A549 (cell line): ENCODE measurements at regions not wholly inside any gene's neighbourhood (a gene's known extent, or its start where the extent isn't known, plus 50 kb on each side); places are given as distances from the start of the nearest gene placed in this dataset.

Source experiments
- ATAC-seq, 2 experiments: fragments of 200-7000 bp in 1 of 2; fragments of >200 bp in 1 of 2; cut with Nextera tagmentation in 1 of 2; cut with Tn5 transposase in 1 of 2; 3 replicates each; pipeline versions ENCODE4 v1.8.0 to v1.9.1; 2018 to 2020; ENCODE audit warnings: mild to moderate bottlenecking in 1 of 2, moderate library complexity in 1 of 2
- CTCF ChIA-PET: fragments of 300-600 bp; sonication (Branson Sonifier 250); formaldehyde crosslinking; extraction: SDS; loops from one replicate; lab custom pipeline; 2021; ENCODE audit warnings: antibody characterized with exemption, inconsistent platforms; lab: Yijun Ruan, JAX
- POLR2A ChIA-PET: fragments of 350-600 bp; formaldehyde crosslinking; extraction: SDS; loops from one replicate; lab custom pipeline; 2021; ENCODE audit warnings: antibody characterized with exemption, inconsistent platforms; lab: Yijun Ruan, JAX
- DNase-seq, 2 experiments: peaks; one replicate each; pipeline versions ENCODE4 v3.0.0 to v3.0.0-alpha.2; 2011 to 2016; ENCODE audit warnings: low read depth in 1 of 2, low spot score in 1 of 2
- FAIRE-seq: peaks from 2 replicates; lab custom pipeline; 2011; peaks lifted over from hg19 to GRCh38; lab: Jason Lieb, UNC
- H3K27ac ChIP-seq, 2 experiments: fragments of >200 bp; sonication (Bioruptor Twin); formaldehyde crosslinking; 3 replicates each; pipeline ENCODE4 v1.5.1; 2016 to 2017
- H3K4me1 ChIP-seq: fragments of >200 bp; sonication (Bioruptor Twin); formaldehyde crosslinking; 3 replicates; pipeline ENCODE4 v1.6.1; 2016
- H3K4me2 ChIP-seq: fragments of >200 bp; sonication (Bioruptor Twin); formaldehyde crosslinking; 3 replicates; pipeline ENCODE4 v1.6.1; 2016
- H3K4me3 ChIP-seq: fragments of >200 bp; sonication (Bioruptor Twin); formaldehyde crosslinking; 3 replicates; pipeline ENCODE4 v1.5.1; 2016
- H3K9me3 ChIP-seq: fragments of >200 bp; sonication (Bioruptor Twin); formaldehyde crosslinking; 3 replicates; pipeline ENCODE4 v1.6.1; 2016
- CBX2 ChIP-seq: fragments of 200-600 bp; sonication (generic); IDR thresholded peaks from 2 replicates; pipeline ENCODE4 v1.6.1; 2016; ENCODE audit warnings: low read depth, mild to moderate bottlenecking, borderline replicate concordance
- CBX8 ChIP-seq: fragments of 200-600 bp; sonication (generic); IDR thresholded peaks from 2 replicates; pipeline ENCODE4 v1.6.1; 2016
- CTCF ChIP-seq: fragments of >200 bp; sonication (Bioruptor Twin); formaldehyde crosslinking; IDR thresholded peaks from 3 replicates; pipeline ENCODE4 v1.5.1; 2016
- E2F6 ChIP-seq: IDR thresholded peaks from 2 replicates; pipeline ENCODE4 v1.6.1; 2012; ENCODE audit warnings: low read depth, borderline replicate concordance
- FOSB ChIP-seq: fragments of 250-450 bp; sonication (Bioruptor Pico); IDR thresholded peaks from 2 replicates; pipeline ENCODE4 v1.5.0; 2020; ENCODE audit warnings: mild to moderate bottlenecking, moderate library complexity
- FOXS1 ChIP-seq: fragments of 250-450 bp; sonication (Bioruptor Pico); IDR thresholded peaks from 2 replicates; pipeline ENCODE4 v1.5.0; 2020; ENCODE audit warnings: mild to moderate bottlenecking, moderate library complexity
- GATA3 ChIP-seq: IDR thresholded peaks from 2 replicates; pipeline ENCODE4 v1.6.1; 2012; ENCODE audit warnings: borderline replicate concordance
- HEYL ChIP-seq: fragments of 250-450 bp; sonication (Bioruptor Pico); IDR thresholded peaks from 2 replicates; pipeline ENCODE4 v1.8.0; 2021; ENCODE audit warnings: mild to moderate bottlenecking, moderate library complexity
- HMGXB4 ChIP-seq: fragments of 250-450 bp; sonication (Bioruptor Pico); IDR thresholded peaks from 2 replicates; pipeline ENCODE4 v1.5.0; 2021; ENCODE audit warnings: mild to moderate bottlenecking, moderate library complexity, borderline replicate concordance
- HOXB13 ChIP-seq: fragments of 250-450 bp; sonication (Bioruptor Pico); IDR thresholded peaks from 2 replicates; pipeline ENCODE4 v1.5.0; 2020; ENCODE audit warnings: low read depth, mild to moderate bottlenecking, moderate library complexity
- HOXB5 ChIP-seq: fragments of 250-450 bp; sonication (Bioruptor Pico); IDR thresholded peaks from 2 replicates; pipeline ENCODE4 v1.5.0; 2020; ENCODE audit warnings: mild to moderate bottlenecking, moderate library complexity
- JUNB ChIP-seq: fragments of >200 bp; sonication (Bioruptor Twin); formaldehyde crosslinking; IDR thresholded peaks from 2 replicates; pipeline ENCODE4 v1.6.1; 2016
- KDM1A ChIP-seq: fragments of 200-600 bp; sonication (generic); IDR thresholded peaks from 2 replicates; pipeline ENCODE4 v1.6.1; 2016; ENCODE audit warnings: low read depth, mild to moderate bottlenecking
- MAFK ChIP-seq: fragments of 450-650 bp; IDR thresholded peaks from 2 replicates; pipeline ENCODE4 v1.6.1; 2014; ENCODE audit not compliant: partially characterized antibody
- MAX ChIP-seq: IDR thresholded peaks from 2 replicates; pipeline ENCODE4 v1.6.1; 2012
- MAZ ChIP-seq: fragments of 150-350 bp; IDR thresholded peaks from 2 replicates; pipeline ENCODE4 v1.6.1; 2014; ENCODE audit warnings: antibody characterized with exemption, low read depth, low read length, borderline replicate concordance
- MYC ChIP-seq: IDR thresholded peaks from 2 replicates; pipeline ENCODE4 v1.6.1; 2012; ENCODE audit warnings: mild to moderate bottlenecking, inconsistent platforms, low read length, improper control_type of control experiment, borderline replicate concordance
- NR3C1 ChIP-seq: fragments of >200 bp; sonication (Bioruptor Twin); formaldehyde crosslinking; IDR thresholded peaks from 3 replicates; pipeline ENCODE4 v1.6.1; 2017
- PBX3 ChIP-seq: IDR thresholded peaks from 2 replicates; pipeline ENCODE4 v1.6.1; 2012
- PHF8 ChIP-seq: fragments of 200-600 bp; sonication (generic); IDR thresholded peaks from 2 replicates; pipeline ENCODE4 v1.6.1; 2016; ENCODE audit warnings: low read depth, mild to moderate bottlenecking, antibody characterized with exemption, moderate library complexity, borderline replicate concordance
- RNF2 ChIP-seq: fragments of 200-600 bp; sonication (generic); IDR thresholded peaks from 2 replicates; pipeline ENCODE4 v1.6.1; 2016; ENCODE audit warnings: low read depth, mild to moderate bottlenecking, antibody characterized with exemption, moderate library complexity, borderline replicate concordance
- SREBF2 ChIP-seq: fragments of 450-650 bp; IDR thresholded peaks from 2 replicates; pipeline ENCODE4 v1.6.1; 2014; ENCODE audit warnings: mild to moderate bottlenecking, moderate library complexity
- ZC3H11A ChIP-seq: fragments of 450-650 bp; IDR thresholded peaks from 2 replicates; pipeline ENCODE4 v1.6.1; 2014; ENCODE audit warnings: antibody characterized with exemption, mild to moderate bottlenecking
- ZSCAN20 ChIP-seq: fragments of 250-450 bp; sonication (Bioruptor Pico); IDR thresholded peaks from 2 replicates; pipeline ENCODE4 v1.8.0; 2022; ENCODE audit warnings: mild to moderate bottlenecking, moderate library complexity
- WGBS: methylation state at CpG from one replicate; pipeline ENCODE4 v1.1.6; 2017; ENCODE audit errors: missing lambda C conversion rate; 5-methylcytosine and 5-hydroxymethylcytosine counted together

GRCh38 chr2:187224989-187225388 lies 223.1 kb downstream of the CALCRL start:
- Histone ChIP-seq H3K4me3 (no peak overlapping the region), H3K9me3 (no peaks in the 10 kb centered on the region), H3K4me2 (no peak overlapping the region), H3K4me1 (no peaks in the 10 kb centered on the region), H3K27ac (no peak overlapping the region)
- no peak for ATAC-seq
- no peak for FAIRE-seq
- 73% methylated on average over 3 of the region's 3 CpGs for WGBS
- DNase-seq, result no peak
- CTCF ChIA-PET, result no interaction called here
- POLR2A ChIA-PET, result no interaction called here
- no peak for TF ChIP-seq MYC
- no peak for TF ChIP-seq E2F6
- TF ChIP-seq MAFK, result no peak
- TF ChIP-seq GATA3, result no peak
- no peak for TF ChIP-seq ZSCAN20 (CRISPR knock-in tag)
- TF ChIP-seq CBX8, result no peak
- TF ChIP-seq CBX2, result no peak
- TF ChIP-seq, all 56 proteins: peak for 0

GRCh38 chr2:187220071-187220470 lies 228.0 kb downstream of the CALCRL start:
- TF ChIP-seq MAX, result no peak
- no peak for TF ChIP-seq MAFK
- TF ChIP-seq HMGXB4, result no peak
- TF ChIP-seq SREBF2, result no peak
- no peak for TF ChIP-seq E2F6
- no peak for TF ChIP-seq HOXB13 (CRISPR knock-in tag)
- no peak for TF ChIP-seq PBX3
- no peak for TF ChIP-seq RNF2
- TF ChIP-seq ZC3H11A, result no peak
- TF ChIP-seq CTCF, result no peak
- Histone ChIP-seq H3K27ac (no peak overlapping the region), H3K4me3 (no peak overlapping the region), H3K9me3 (no peaks in the 10 kb centered on the region), H3K4me1 (no peaks in the 10 kb centered on the region), H3K4me2 (no peak overlapping the region)
- ATAC-seq, result no peak
- ChIA-PET CTCF (no interaction called here), POLR2A (no interaction called here)
- WGBS, result 86% methylated on average over 1 of the region's 1 CpG
- FAIRE-seq, result no peak
- no peak for DNase-seq

- no peak overlapping the region for H3K4me3 ChIP-seq
- DNase-seq (no peak), ATAC-seq (no peak), FAIRE-seq (no peak)
- H3K9me3 ChIP-seq, result no peaks in the 10 kb centered on the region
- H3K4me2 ChIP-seq, result no peak overlapping the region
- H3K27ac ChIP-seq, result no peak overlapping the region
- TF ChIP-seq FOXS1 (CRISPR knock-in tag) (no peak), MAZ (no peak), FOSB (CRISPR knock-in tag) (no peak), CBX2 (no peak), KDM1A (no peak), PHF8 (no peak), JUNB (no peak), HEYL (CRISPR knock-in tag) (no peak), HOXB5 (CRISPR knock-in tag) (no peak), NR3C1 (no peak)
- ChIA-PET CTCF (no interaction called here), POLR2A (no interaction called here)
- H3K4me1 ChIP-seq, result no peaks in the 10 kb centered on the region
- 46% methylated on average over 1 of the region's 1 CpG for WGBS
These were observed 232.4 kb downstream of the CALCRL start for GRCh38 chr2:187215532-187216240.
